Stimulated activated CD4-positive, alpha-beta T cell treated with anti-CD3 and anti-CD28 coated beads, Interleukin-12 subunit alpha, Interleukin-12 subunit beta, amount 100 ng/mL, for 24 hours (primary cell): ENCODE measurements at regions not wholly inside any gene's neighbourhood (a gene's known extent, or its start where the extent isn't known, plus 50 kb on each side); places are given as distances from the start of the nearest gene placed in this dataset.

Experiments
- DNase-seq, 2 experiments: peaks; one replicate each; pipeline ENCODE4 v3.0.0-alpha.2; 2020; ENCODE audit warnings: low read depth in 2 of 2

DNA sequence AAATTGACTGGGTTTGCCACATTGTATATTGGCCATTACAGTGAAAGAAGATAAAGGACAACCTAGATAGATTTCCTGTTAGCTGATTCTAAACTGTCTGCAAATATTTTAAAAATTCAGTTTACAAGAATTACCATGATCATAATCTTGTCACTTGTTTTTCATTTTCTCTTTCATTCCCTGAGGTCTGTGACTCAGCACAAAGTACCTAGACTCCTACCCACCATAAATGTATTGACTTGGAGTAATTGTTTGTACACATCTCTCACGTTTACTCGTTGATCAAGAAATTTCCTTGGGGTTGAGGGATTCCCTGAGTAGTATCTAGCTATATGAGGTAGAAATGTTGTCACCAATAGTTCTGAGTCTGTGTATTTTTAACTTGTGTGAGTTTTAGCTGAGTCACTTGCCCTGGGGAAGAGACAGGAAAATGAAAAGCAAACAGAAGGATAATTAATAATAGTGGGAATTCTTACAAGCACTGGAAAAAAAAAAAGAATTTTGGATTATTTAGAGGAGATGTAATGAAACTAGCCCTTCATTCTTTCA lies 299.2 kb upstream of the DACH1 start:
- no peak for DNase-seq

DNA sequence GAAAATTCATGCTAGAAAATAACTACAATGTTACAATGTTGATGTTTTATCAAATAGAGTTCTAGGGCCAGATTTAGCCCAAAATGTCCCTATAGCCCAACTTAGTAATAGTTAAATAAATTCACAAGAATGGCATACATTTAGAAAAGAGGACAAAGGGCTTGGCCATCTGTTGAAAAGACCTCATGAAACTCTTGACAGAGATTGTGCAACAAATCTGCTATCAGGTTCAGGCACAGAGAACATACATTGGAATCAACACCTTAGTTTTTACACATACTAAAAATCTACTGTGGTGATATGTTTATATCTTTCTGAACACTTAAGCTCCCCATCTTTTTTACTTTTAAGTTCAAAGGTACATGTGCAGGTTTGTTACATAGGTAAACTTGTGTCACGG lies 298.3 kb upstream of the DACH1 start:
- DNase-seq: no peak

DNA sequence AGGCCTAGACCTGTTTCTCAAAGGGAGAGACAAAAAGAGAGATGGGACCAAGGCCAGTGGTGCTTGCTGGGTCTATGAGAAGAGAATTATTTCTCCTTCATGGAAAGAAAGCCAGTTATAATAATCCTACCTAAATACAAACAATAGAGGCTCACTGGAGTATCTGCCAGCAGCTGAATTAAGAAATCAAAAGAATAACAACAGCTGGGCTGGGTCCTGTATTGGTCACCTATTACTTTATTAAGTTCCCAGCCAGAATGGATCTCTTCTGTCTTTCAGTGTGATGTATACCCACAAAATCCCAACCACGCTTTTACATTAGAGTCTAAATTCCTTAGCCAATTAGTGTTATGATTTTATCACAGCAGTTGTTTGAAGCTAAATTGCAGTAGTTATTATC lies 297.8 kb upstream of the DACH1 start:
- no peak for DNase-seq

DNA sequence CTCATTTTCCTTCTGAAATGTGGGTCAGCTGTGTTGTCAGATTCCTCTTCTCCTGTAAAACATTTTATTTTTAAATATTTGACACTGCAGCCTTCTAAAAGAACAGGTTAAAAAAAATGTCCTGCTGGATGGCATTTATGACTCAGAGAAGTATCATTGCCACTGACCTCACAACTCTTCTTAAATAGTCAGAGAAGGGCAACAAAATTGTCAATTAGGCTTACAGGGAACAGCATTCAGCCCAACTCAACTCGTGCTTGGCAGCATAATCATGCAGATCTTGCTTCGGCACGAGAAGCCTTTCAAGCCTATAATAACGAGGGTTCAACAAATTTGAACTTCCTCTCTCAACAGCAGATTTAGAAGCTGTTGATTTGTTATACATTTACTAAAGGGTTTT lies 296.7 kb upstream of the DACH1 start:
- no peak for DNase-seq

DNA sequence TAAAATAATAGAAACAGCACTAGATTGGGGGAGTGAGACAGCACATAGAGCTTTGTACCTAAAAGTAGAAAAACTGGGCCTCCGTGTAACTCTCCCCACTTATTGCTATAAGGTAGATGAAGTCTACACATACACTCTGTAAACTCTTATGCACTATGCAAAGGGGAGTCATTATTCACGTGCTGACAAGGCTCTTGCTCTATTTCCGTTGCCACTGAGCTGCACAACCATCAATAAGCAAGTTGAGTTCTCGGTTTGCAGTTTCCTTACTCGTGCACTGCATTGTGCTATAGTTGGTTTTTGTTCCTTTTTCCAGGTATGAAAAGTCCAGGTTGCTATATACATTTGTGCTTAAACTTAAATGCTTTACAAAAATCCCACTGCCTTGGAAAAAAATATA lies 294.0 kb upstream of the DACH1 start:
- no peak for DNase-seq

DNA sequence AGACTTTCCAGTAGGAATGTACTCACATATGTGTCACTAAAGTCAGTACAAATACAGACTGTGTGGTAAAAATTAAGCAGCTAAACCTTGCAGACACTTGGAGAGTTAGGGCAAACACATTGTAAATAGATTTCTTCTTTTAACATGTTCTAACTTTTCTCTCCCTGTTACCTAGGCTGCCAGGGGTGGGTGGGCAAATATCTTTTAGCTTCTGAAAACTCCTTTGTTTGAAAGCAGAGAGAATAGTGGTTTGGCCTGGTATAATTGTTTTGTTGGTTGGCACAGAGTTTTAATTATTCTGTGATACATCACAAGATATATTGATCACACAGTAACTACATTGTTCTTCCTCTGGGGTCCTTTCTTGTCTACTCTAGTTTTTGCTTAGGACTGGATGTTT lies 289.8 kb upstream of the DACH1 start:
- no peak for DNase-seq

DNA sequence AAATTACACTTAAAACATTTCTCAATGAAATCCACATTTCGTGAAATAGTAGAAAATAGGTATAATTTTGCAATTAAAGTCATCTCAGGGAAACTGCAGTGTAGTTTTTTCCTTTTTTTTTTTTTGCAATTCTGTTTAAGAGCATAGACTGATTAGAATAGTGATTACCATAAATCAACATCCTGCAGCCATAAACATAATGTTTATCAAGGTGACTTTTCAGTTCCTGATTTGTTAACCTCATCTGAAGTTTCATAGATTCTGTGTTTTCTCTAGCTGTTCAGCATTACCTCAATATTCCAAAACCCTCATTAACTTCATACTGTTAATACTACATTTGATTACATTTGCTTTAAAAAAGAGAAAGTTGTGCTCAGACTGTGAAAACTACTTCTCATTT lies 286.3 kb upstream of the DACH1 start:
- DNase-seq: no peak

DNA sequence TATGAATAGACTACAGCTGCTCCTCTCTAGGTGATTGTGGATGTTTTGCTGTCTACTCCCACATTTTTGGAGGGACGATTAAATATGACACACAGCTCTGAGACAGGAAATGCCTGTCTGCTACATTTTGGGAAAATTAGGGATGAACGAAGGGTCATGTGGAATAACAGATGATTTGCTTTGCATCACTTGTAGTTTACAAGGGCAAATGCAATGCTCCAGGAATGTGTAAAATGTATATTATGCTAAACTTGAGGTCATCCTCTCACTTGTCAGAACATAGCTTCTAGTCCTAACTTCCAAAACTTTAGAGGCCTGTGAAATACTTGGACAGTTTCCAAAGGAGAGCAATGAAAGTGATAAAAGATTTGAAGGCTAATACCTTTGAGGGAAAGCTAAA lies 284.2 kb upstream of the DACH1 start:
- DNase-seq: no peak

DNA sequence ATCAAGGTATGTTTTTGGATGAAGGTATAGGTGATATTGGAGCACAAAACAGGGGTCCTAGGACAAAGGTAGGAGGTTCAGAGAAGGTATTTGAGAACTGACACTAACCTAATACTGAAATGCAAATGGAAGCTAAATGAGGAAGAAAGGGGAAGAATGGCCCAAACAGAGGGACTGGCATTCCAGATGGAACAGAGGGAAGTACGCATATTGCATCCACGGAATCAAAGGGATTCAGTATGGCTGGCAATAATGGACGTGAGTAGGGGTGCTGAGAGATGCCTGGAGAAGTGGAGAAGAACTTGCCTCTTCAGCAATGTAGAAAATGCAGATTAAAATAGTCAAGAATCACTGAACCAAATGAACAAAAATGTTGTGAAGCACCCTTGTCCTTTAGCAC lies 283.5 kb upstream of the DACH1 start:
- DNase-seq: no peak

DNA sequence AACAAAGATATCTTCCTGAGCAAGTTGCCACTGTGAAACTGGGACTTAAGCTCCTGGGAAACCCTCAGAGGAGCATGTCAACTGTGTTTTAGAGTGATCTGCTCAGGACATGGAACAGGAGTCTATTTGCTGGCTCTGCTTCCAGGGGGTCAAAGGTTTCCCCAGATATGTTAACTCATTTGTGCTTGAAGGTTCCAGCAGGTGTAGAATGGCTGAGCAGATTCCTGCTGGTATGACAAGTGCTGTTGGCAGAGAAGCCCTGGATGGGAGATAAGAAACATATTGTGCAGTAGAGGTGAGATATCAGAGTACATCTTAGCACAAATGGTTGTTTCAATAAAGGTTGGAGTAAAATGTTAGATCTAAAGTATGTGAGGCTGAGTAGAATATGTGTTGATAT lies 282.7 kb upstream of the DACH1 start:
- no peak for DNase-seq

DNA sequence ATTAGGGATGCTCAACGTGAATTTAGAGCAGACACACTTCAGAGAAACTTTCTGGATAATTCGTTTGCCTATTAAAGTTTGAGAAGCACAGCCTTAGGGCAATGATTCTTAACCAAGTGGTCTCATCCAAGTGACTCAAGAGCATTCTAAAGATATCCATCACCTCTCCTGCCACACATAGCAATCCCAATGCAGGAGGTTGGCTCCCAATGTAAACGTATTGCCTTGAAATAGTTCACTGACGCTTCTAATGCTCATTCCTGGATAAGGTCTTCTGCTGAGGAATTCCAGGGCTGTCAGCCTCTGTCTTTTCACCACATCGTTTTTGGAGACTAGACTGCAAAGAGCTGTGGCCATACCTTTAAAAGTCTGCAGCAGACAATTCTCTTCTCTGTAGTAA lies 279.8 kb upstream of the DACH1 start:
- no peak for DNase-seq

DNA sequence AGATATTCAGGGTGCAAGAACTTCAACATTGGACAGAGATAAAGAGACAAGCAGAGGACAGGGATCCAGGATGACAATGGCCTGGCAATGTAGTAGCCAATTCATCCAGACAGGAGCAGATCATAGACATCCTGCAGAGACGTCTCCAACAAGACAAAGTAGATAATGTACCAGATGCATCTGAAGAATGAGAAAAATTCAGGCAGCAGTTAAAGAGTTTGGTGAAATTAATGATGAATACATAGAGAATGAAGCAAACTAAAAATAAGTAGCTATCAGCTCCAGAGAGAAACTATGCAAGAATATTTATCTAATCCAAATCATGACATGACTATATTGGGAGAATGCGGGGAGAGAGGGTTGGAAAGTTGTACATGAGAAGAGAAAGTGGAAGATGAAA lies 278.4 kb upstream of the DACH1 start:
- no peak for DNase-seq

DNA sequence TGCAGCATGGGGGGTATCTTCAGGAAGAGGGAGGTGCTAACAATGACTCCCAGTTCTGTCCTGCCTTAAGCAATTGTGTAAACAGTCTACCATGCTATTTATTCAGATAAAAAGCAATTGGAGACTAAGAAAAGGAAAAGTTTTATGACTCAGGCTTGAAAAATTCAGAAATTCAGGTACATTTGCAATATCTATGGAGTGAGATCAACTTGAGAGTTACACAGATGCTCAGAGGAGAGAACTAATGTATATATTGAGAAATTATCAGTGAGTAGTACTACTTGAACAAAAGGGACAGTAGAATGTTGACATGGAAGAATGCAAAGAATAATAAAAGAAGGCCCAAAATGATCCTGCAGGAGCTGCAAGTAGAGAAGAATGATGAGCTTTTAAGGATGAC lies 277.6 kb upstream of the DACH1 start:
- no peak for DNase-seq

DNA sequence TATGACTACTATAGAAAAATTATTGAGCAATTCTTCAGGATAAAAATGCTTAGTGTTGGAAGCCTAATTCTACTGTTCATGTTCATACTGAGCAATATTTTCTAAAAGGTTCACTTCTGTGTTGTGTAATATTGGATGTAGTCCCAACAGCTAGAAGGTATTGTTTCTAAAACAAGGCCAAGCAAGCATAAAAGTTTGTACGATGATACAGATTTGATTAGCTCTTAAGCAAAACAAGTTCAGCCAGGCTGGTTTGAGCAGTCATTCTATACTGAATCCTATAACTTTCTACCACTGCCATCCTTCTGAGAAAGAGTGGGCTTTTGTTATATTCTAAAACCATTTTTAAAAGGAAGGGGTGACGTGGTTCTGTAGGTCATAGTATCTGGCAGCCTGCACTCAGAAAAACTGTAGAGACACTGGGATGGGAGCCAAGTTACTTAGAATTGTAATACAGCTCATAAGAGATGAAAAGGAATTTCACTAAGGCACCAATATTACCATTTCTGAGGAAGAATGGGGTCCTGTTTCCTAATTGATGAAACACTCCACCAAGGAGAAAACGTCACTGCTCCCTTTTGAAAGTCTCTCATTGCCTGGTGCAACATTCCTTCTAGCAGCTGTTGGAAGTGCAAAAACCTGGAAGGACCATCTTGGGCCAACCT lies 275.0 kb upstream of the DACH1 start:
- DNase-seq: no peak

DNA sequence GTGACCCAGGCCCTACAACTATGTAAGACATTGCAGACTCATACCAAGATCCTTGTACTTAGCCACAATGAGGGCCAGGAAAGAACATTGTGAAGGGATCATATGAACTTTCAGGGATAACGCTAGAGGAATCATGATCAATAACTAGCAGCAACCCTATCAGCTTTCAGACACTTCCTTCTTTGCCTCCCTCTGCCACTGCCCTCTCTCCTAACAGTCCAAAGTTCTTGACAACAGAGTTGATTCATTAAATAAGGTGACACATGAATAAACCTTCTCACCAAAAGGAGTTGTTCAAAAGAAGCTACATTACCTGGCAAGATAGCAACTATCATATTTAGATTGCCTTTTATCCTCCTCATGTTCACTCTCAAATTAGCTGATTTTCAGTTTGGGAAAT lies 272.2 kb upstream of the DACH1 start:
- no peak for DNase-seq

DNA sequence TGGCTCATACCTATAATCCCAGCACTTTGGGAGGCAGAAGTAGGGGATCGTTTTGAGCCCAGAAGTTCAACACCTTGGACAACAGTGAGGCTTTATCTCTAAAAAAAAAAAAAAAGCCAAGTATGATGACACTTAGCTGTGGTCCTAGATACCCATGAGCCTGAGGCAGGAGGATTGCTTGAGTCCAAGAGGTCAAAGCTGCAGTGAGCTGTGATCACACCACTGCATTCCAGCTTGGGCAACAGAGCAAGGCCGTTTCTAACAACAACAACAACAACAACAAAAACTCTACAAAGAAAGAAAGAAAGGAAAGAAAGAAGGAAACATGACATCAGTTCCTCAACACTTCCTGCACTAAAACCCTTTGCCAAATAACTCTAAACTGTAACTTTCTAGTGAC lies 265.1 kb upstream of the DACH1 start:
- DNase-seq: no peak

DNA sequence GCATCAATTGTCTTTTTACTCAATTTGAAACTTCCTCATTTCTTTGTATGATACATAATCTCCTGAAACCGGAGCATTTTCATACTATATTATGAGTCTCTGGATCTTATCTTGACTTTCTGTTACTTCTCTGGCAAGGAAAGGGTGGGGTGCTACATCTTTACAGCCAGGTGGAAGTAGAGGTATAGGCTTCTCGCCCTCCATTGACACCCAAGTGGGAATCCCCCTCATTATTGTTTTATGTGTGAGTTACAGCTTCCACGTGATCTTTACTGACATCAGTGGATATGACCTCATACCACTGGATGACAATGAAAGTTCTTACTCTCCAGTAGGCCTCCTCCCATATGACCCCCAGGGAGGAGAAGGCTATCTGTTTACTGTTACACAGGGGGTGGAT lies 262.1 kb upstream of the DACH1 start:
- DNase-seq: no peak

DNA sequence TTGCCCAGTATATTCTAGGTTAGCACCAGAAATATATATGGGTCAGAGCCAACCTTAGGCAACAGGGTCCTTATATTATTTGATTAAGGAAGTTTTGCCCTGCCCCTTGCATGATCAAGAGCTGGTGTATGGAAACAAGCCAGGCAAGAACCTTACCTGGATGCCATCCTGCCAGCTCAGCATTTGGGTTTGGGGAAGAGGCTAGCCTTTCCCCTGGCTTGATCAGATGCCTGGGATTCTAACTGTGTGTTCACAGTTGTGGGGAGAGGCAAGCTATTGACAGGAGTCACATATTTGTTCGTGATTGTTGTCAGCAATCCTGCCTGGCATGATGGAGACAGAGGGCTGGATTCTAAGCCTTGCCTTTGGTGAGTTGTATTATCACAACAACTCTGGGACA lies 260.0 kb upstream of the DACH1 start:
- DNase-seq: no peak

DNA sequence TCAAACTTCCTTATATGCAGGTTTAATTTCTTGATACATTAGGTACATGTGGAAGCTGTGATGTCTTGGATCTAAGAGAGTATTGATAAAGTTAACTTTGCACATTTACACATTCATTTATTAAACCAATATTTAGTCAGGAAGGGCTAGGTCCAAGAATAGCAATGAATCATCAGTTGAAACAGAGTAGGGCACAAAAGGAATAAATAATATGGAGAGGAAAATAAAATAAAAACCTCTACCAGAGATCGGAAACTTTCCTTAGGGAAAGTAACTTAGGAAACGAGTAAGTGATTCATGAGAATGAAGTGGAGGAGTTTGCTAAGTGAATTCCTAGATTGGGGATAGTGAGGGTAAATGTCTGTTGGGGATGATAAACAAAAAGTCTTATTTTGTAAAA lies 259.4 kb upstream of the DACH1 start:
- no peak for DNase-seq

DNA sequence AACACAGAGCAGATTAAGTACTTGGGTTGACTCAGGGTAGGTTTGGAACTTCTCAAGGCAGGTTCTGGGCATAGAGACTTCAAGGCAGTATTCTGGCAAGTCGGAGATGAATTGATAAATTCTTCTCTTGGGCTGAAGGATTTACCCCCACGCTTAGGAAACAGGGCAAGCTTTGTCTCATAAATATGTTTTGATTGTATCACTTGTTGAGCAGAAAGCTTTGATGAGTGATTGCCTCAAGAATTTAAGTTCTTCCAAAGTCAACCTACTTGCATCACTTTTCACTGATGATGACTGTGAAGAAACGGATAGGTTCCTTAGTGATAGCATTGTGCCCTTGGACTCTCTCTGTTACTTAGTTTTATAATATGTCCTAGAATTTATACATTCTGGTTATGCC lies 258.6 kb upstream of the DACH1 start:
- DNase-seq: no peak

DNA sequence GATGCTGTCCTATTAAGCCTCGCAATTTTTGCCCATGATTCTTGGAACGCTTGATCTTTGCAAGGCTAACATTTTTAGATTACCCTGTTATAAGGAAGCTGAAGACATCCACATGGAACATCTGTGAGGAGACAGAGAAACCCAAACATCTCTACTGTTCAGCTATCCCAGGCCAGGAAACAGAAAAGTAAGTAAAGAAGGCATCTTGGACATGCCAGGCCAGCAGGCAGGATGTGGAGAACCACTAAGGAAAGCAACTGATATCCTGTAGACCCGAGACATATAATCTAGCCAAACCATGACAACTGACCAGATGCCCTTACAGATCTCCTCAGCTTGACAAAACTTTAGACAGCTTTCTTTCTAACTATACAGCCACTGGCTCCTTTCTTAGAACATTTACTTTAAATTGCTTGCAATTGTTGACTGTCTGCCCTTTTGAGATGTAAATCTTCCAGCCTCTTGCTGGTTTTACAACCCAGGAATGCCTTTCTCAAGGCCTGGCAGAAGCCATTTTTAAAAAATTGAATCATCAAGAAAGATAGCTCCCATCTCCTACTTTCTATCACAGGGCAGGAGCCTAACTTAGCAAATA lies 255.8 kb upstream of the DACH1 start:
- no peak for DNase-seq

DNA sequence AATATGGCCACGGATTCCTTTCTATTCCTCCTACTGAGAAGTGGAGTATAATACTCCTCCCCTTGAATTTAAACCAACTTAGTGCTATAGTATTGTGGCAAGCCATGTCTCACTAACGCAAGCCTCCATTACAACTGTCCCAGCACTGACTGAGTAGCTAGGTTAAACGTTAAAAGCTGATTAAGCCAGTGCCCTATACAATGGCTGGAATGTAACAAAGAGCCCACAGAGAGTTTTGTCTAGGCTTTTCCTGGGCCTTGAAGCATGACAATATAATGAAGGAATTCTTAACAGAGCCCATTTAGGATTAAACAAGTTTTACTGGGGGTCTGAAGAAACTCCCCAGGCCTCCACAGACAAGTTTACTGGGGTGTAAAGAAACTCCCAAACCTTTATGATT lies 254.5 kb upstream of the DACH1 start:
- DNase-seq: no peak

DNA sequence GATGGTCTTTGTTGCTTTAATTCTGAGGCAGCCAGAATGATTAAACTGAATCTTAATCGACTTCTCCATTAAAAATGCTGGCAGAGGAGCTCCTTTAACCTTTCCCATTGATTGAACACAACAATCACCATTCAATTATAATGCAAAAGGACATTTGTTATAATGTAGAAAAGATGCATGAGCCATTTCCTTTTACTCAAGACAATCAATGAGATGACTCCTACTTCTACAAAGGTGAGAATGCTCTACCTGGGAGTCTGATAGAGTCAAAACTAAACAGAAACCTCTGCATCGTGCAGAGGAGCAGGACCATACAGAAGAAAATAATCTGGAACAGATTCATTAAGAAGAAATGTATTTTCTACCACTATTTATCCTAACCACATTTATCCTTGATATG lies 253.6 kb upstream of the DACH1 start:
- no peak for DNase-seq

DNA sequence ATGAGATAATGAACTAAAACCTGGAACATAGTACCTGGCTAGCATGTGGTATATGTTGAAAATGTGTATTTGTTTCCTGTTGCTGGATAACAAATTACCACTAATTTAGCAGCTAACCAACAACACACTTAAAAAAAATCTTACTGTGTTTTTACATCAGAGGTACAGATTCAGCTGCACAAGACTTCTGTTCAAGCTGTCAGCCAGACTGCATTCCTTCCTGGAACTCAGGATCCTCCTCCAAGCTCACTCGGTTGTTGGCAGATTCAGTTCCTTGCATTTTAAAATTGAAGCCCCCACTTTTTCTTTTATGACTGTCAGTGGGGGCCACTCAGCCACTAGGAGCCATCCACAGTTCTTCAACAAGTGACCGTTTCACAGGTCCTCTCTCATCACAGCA lies 246.9 kb upstream of the DACH1 start:
- DNase-seq: no peak
